Activated naive CD8-positive, alpha-beta T cell treated with anti-CD3 and anti-CD28 coated beads for 36 hours (primary cell): ENCODE measurements at regions not wholly inside any gene's neighbourhood (a gene's known extent, or its start where the extent isn't known, plus 50 kb on each side); places are given as distances from the start of the nearest gene placed in this dataset.
A peak's percentile ranks its signal among the peaks of the same experiment; 100 is the strongest.

Experiments
- DNase-seq: peaks from one replicate; pipeline ENCODE4 v3.0.0; 2021
- H3K27ac Mint-ChIP-seq: one replicate; pipeline ENCODE4 v1.8.0; 2022; ENCODE audit warnings: mild to moderate bottlenecking, moderate library complexity, mixed read lengths
- H3K27me3 Mint-ChIP-seq: one replicate; pipeline ENCODE4 v1.8.0; 2022; ENCODE audit warnings: mild to moderate bottlenecking, mixed read lengths
- H3K36me3 Mint-ChIP-seq: one replicate; pipeline ENCODE4 v1.8.0; 2021; ENCODE audit warnings: mild to moderate bottlenecking, mixed read lengths
- H3K4me1 Mint-ChIP-seq: one replicate; pipeline ENCODE4 v1.8.0; 2021; ENCODE audit warnings: mixed read lengths
- H3K4me3 Mint-ChIP-seq: one replicate; pipeline ENCODE4 v1.8.0; 2022; ENCODE audit warnings: mild to moderate bottlenecking, moderate library complexity, mixed read lengths
- H3K9me3 Mint-ChIP-seq: one replicate; pipeline ENCODE4 v1.8.0; 2022; ENCODE audit warnings: mixed read lengths

GRCh38 chr4:181281451-181281850 is 961.8 kb upstream of the TENM3 start:
- no peak for DNase-seq
- no peaks in the 10 kb centered on the region for H3K36me3 Mint-ChIP-seq
- H3K27me3 Mint-ChIP-seq: no peaks in the 10 kb centered on the region
- H3K9me3 Mint-ChIP-seq: no peaks in the 10 kb centered on the region
- no peak overlapping the region for H3K27ac Mint-ChIP-seq
- no peaks in the 10 kb centered on the region for H3K4me1 Mint-ChIP-seq
- H3K4me3 Mint-ChIP-seq: no peak overlapping the region

GRCh38 chr4:181289198-181289597 is 954.0 kb upstream of the TENM3 start:
- H3K27ac Mint-ChIP-seq: no peak overlapping the region
- no peak overlapping the region for H3K4me3 Mint-ChIP-seq
- no peaks in the 10 kb centered on the region for H3K36me3 Mint-ChIP-seq
- no peaks in the 10 kb centered on the region for H3K27me3 Mint-ChIP-seq
- no peaks in the 10 kb centered on the region for H3K4me1 Mint-ChIP-seq
- H3K9me3 Mint-ChIP-seq: no peaks in the 10 kb centered on the region
- DNase-seq: no peak

GRCh38 chr4:181291615-181292014 is 951.6 kb upstream of the TENM3 start:
- Mint-ChIP-seq H3K4me1 (no peaks in the 10 kb centered on the region), H3K27me3 (no peaks in the 10 kb centered on the region), H3K4me3 (no peak overlapping the region), H3K9me3 (peaks cover 1% of the 10 kb centered on the region), H3K36me3 (no peaks in the 10 kb centered on the region), H3K27ac (no peak overlapping the region)
- DNase-seq: no peak

GRCh38 chr4:181293014-181293413 is 950.2 kb upstream of the TENM3 start:
- H3K4me3 Mint-ChIP-seq: no peak overlapping the region
- no peaks in the 10 kb centered on the region for H3K27me3 Mint-ChIP-seq
- no peak for DNase-seq
- no peaks in the 10 kb centered on the region for H3K4me1 Mint-ChIP-seq
- no peak overlapping the region for H3K27ac Mint-ChIP-seq
- H3K36me3 Mint-ChIP-seq: no peaks in the 10 kb centered on the region
- peaks cover 1% of the 10 kb centered on the region for H3K9me3 Mint-ChIP-seq

GRCh38 chr4:181293541-181293940 is 949.7 kb upstream of the TENM3 start:
- no peaks in the 10 kb centered on the region for H3K4me1 Mint-ChIP-seq
- peaks cover 1% of the 10 kb centered on the region for H3K9me3 Mint-ChIP-seq
- no peak overlapping the region for H3K27ac Mint-ChIP-seq
- no peaks in the 10 kb centered on the region for H3K36me3 Mint-ChIP-seq
- no peak for DNase-seq
- H3K27me3 Mint-ChIP-seq: no peaks in the 10 kb centered on the region
- H3K4me3 Mint-ChIP-seq: no peak overlapping the region

- DNase-seq: no peak
- Mint-ChIP-seq H3K4me1 (no peaks in the 10 kb centered on the region), H3K9me3 (peaks cover 1% of the 10 kb centered on the region), H3K27ac (no peak overlapping the region), H3K36me3 (no peaks in the 10 kb centered on the region), H3K4me3 (no peak overlapping the region), H3K27me3 (no peaks in the 10 kb centered on the region)
Observed at GRCh38 chr4:181294421-181294820, 948.8 kb upstream of the TENM3 start.

- Mint-ChIP-seq H3K27me3 (no peaks in the 10 kb centered on the region), H3K4me3 (no peak overlapping the region), H3K9me3 (no peaks in the 10 kb centered on the region), H3K27ac (no peak overlapping the region), H3K36me3 (no peaks in the 10 kb centered on the region), H3K4me1 (no peaks in the 10 kb centered on the region)
- DNase-seq: peak; percentile 12
Observed at GRCh38 chr4:181301735-181302710, 941.2 kb upstream of the TENM3 start.

GRCh38 chr4:181307824-181308223 is 935.4 kb upstream of the TENM3 start:
- DNase-seq: no peak
- no peaks in the 10 kb centered on the region for H3K36me3 Mint-ChIP-seq
- no peaks in the 10 kb centered on the region for H3K27me3 Mint-ChIP-seq
- H3K4me1 Mint-ChIP-seq: no peaks in the 10 kb centered on the region
- H3K9me3 Mint-ChIP-seq: no peaks in the 10 kb centered on the region
- no peak overlapping the region for H3K27ac Mint-ChIP-seq
- H3K4me3 Mint-ChIP-seq: no peak overlapping the region

- no peak for DNase-seq
- no peak overlapping the region for H3K4me3 Mint-ChIP-seq
- no peaks in the 10 kb centered on the region for H3K27me3 Mint-ChIP-seq
- H3K9me3 Mint-ChIP-seq: no peaks in the 10 kb centered on the region
- no peak overlapping the region for H3K27ac Mint-ChIP-seq
- no peaks in the 10 kb centered on the region for H3K36me3 Mint-ChIP-seq
- no peaks in the 10 kb centered on the region for H3K4me1 Mint-ChIP-seq
Observed at GRCh38 chr4:181308476-181309312, 934.5 kb upstream of the TENM3 start.

GRCh38 chr4:181312066-181312465 is 931.1 kb upstream of the TENM3 start:
- Mint-ChIP-seq H3K4me3 (no peak overlapping the region), H3K27me3 (no peaks in the 10 kb centered on the region)

GRCh38 chr4:181319629-181320028 is 923.6 kb upstream of the TENM3 start:
- H3K27me3 Mint-ChIP-seq: no peaks in the 10 kb centered on the region
- no peaks in the 10 kb centered on the region for H3K36me3 Mint-ChIP-seq
- no peak overlapping the region for H3K4me3 Mint-ChIP-seq
- H3K9me3 Mint-ChIP-seq: no peaks in the 10 kb centered on the region
- no peaks in the 10 kb centered on the region for H3K4me1 Mint-ChIP-seq
- H3K27ac Mint-ChIP-seq: no peak overlapping the region
- DNase-seq: no peak

More at GRCh38 chr4:181312066-181312465, 931.1 kb upstream of the TENM3 start:
- no peak for DNase-seq
- no peaks in the 10 kb centered on the region for H3K4me1 Mint-ChIP-seq
- no peaks in the 10 kb centered on the region for H3K36me3 Mint-ChIP-seq
- no peak overlapping the region for H3K27ac Mint-ChIP-seq
- H3K9me3 Mint-ChIP-seq: peaks cover 1% of the 10 kb centered on the region

GRCh38 chr4:181323061-181323460 is 920.1 kb upstream of the TENM3 start:
- no peak overlapping the region for H3K27ac Mint-ChIP-seq
- H3K27me3 Mint-ChIP-seq: no peaks in the 10 kb centered on the region
- H3K4me3 Mint-ChIP-seq: no peak overlapping the region
- no peaks in the 10 kb centered on the region for H3K9me3 Mint-ChIP-seq
- H3K4me1 Mint-ChIP-seq: no peaks in the 10 kb centered on the region
- no peaks in the 10 kb centered on the region for H3K36me3 Mint-ChIP-seq
- DNase-seq: no peak

- no peak for DNase-seq
- H3K36me3 Mint-ChIP-seq: no peaks in the 10 kb centered on the region
- H3K4me1 Mint-ChIP-seq: no peaks in the 10 kb centered on the region
- peaks cover 4% of the 10 kb centered on the region for H3K9me3 Mint-ChIP-seq
- no peak overlapping the region for H3K27ac Mint-ChIP-seq
- H3K27me3 Mint-ChIP-seq: no peaks in the 10 kb centered on the region
- H3K4me3 Mint-ChIP-seq: no peak overlapping the region
Observed at GRCh38 chr4:181330654-181331201, 912.5 kb upstream of the TENM3 start.

- H3K4me3 Mint-ChIP-seq: no peak overlapping the region
- no peak for DNase-seq
- no peak overlapping the region for H3K27ac Mint-ChIP-seq
- no peaks in the 10 kb centered on the region for H3K36me3 Mint-ChIP-seq
- H3K4me1 Mint-ChIP-seq: no peaks in the 10 kb centered on the region
- peaks cover 4% of the 10 kb centered on the region for H3K9me3 Mint-ChIP-seq
- H3K27me3 Mint-ChIP-seq: no peaks in the 10 kb centered on the region
Observed at GRCh38 chr4:181331214-181331613, 912.0 kb upstream of the TENM3 start.

GRCh38 chr4:181345931-181346330 is 897.3 kb upstream of the TENM3 start:
- Mint-ChIP-seq H3K27me3 (no peaks in the 10 kb centered on the region), H3K27ac (no peak overlapping the region), H3K4me3 (no peak overlapping the region), H3K4me1 (no peaks in the 10 kb centered on the region), H3K9me3 (peaks cover 3% of the 10 kb centered on the region), H3K36me3 (no peaks in the 10 kb centered on the region)
- DNase-seq: no peak
